Liver (tissue), 8 donors: ENCODE measurements at regions not wholly inside any gene's neighbourhood (a gene's known extent, or its start where the extent isn't known, plus 50 kb on each side); places are given as distances from the start of the nearest gene placed in this dataset.

Experiments
- DNase-seq: peaks from one replicate; pipeline ENCODE4 v3.0.0-alpha.2; 2017; ENCODE audit warnings: low spot score
- H3K27ac ChIP-seq, 2 donors: one replicate each; pipeline ENCODE4 v1.7.0; 2013; ENCODE audit warnings: inconsistent platforms in 2 of 2, low read length in 2 of 2, control low read depth in 1 of 2, low read depth in 1 of 2, mild to moderate bottlenecking in 1 of 2
- H3K27me3 ChIP-seq, 4 donors: one replicate each; pipeline versions ENCODE4 v1.6.1 to v1.7.0; 2013; ENCODE audit warnings: low read length in 3 of 4, inconsistent platforms in 1 of 4, mild to moderate bottlenecking in 1 of 4, moderate library complexity in 1 of 4; ENCODE audit not compliant: control insufficient read depth in 4 of 4, insufficient read depth in 4 of 4
- H3K36me3 ChIP-seq, 4 donors: one replicate each; pipeline versions ENCODE4 v1.6.1 to v1.7.0; 2013; ENCODE audit warnings: low read length in 3 of 4, mild to moderate bottlenecking in 3 of 4, low read depth in 1 of 4, moderate library complexity in 1 of 4; ENCODE audit not compliant: control insufficient read depth in 4 of 4, insufficient read depth in 3 of 4
- H3K4me1 ChIP-seq, 4 donors: one replicate each; pipeline versions ENCODE4 v1.6.1 to v1.7.0; 2013; ENCODE audit warnings: low read length in 3 of 4, mild to moderate bottlenecking in 3 of 4, moderate library complexity in 1 of 4; ENCODE audit not compliant: control insufficient read depth in 4 of 4, insufficient read depth in 4 of 4
- H3K4me3 ChIP-seq, 3 donors: one replicate each; pipeline versions ENCODE4 v1.6.1 to v1.7.0; 2013; ENCODE audit warnings: low read length in 3 of 3, control low read depth in 1 of 3, low read depth in 1 of 3, mild to moderate bottlenecking in 1 of 3
- H3K9ac ChIP-seq, 2 donors: one replicate each; pipeline ENCODE4 v1.7.0; 2013; ENCODE audit warnings: low read length in 2 of 2, mild to moderate bottlenecking in 2 of 2, moderate library complexity in 2 of 2, control low read depth in 1 of 2, low read depth in 1 of 2
- H3K9me3 ChIP-seq, 4 donors: one replicate each; pipeline versions ENCODE4 v1.6.1 to v1.7.0; 2013; ENCODE audit warnings: low read length in 3 of 4; ENCODE audit not compliant: control insufficient read depth in 4 of 4
- EGR1 ChIP-seq, 2 donors: IDR thresholded peaks; 2 replicates each; pipeline ENCODE4 v1.6.1; 2016 to 2018; ENCODE audit warnings: antibody characterized with exemption in 2 of 2, low read depth in 2 of 2
- FOXA1 ChIP-seq: IDR thresholded peaks from 2 replicates; pipeline ENCODE4 v1.6.1; 2016; ENCODE audit warnings: antibody characterized with exemption
- FOXA2 ChIP-seq: IDR thresholded peaks from 2 replicates; pipeline ENCODE4 v1.6.1; 2016; ENCODE audit warnings: antibody characterized with exemption
- GABPA ChIP-seq, 2 donors: IDR thresholded peaks in 1 of 2; conservative IDR thresholded peaks in 1 of 2; 2 replicates each; pipeline ENCODE4 v1.6.1; 2016; ENCODE audit warnings: antibody characterized with exemption in 2 of 2, mild to moderate bottlenecking in 1 of 2, moderate library complexity in 1 of 2
- HNF4A ChIP-seq, 2 donors: conservative IDR thresholded peaks; 2 replicates each; pipeline ENCODE4 v1.6.1; 2016; ENCODE audit warnings: antibody characterized with exemption in 2 of 2, mild to moderate bottlenecking in 2 of 2
- JUND ChIP-seq, 2 donors: IDR thresholded peaks; 2 replicates each; pipeline ENCODE4 v1.6.1; 2016; ENCODE audit warnings: antibody characterized with exemption in 2 of 2
- NR2F2 ChIP-seq: IDR thresholded peaks from 2 replicates; pipeline ENCODE4 v1.6.1; 2016; ENCODE audit warnings: antibody characterized with exemption
- RAD21 ChIP-seq, 2 donors: IDR thresholded peaks; 2 replicates each; pipeline ENCODE4 v1.6.1; 2016; ENCODE audit warnings: antibody characterized with exemption in 2 of 2, mild to moderate bottlenecking in 2 of 2
- RXRA ChIP-seq, 2 donors: IDR thresholded peaks; 2 replicates each; pipeline ENCODE4 v1.6.1; 2017 to 2018; ENCODE audit warnings: antibody characterized with exemption in 2 of 2, mild to moderate bottlenecking in 1 of 2
- SP1 ChIP-seq: IDR thresholded peaks from 2 replicates; pipeline ENCODE4 v1.6.1; 2018; ENCODE audit warnings: antibody characterized with exemption, mild to moderate bottlenecking
- YY1 ChIP-seq: IDR thresholded peaks from 2 replicates; pipeline ENCODE4 v1.6.1; 2016; ENCODE audit warnings: antibody characterized with exemption, mild to moderate bottlenecking
- WGBS: extraction: QIAGEN DNeasy Blood & Tissue Kit; methylation state at CpG from one replicate; pipeline ENCODE4 v1.1.7; 2013; 5-methylcytosine and 5-hydroxymethylcytosine counted together
- TF ChIP-seq, protein P1 (sequence below): IDR thresholded peaks from 2 replicates; pipeline ENCODE4 v1.6.1; 2016; ENCODE audit warnings: antibody characterized with exemption, mild to moderate bottlenecking
- TF ChIP-seq, protein P2 (sequence below): IDR thresholded peaks from 2 replicates; pipeline ENCODE4 v1.6.1; 2016; ENCODE audit warnings: antibody characterized with exemption
- TF ChIP-seq, protein P3 (sequence below): IDR thresholded peaks from 2 replicates; pipeline ENCODE4 v1.6.1; 2016; ENCODE audit warnings: antibody characterized with exemption
- TF ChIP-seq, protein P4 (sequence below): fragments of 150-350 bp; IDR thresholded peaks from 2 replicates; pipeline ENCODE4 v1.5.1; 2017; ENCODE audit warnings: improper control_type of control experiment, low read depth, low read length; ENCODE audit not compliant: missing input control
- TF ChIP-seq, protein P5 (sequence below): IDR thresholded peaks from 2 replicates; pipeline ENCODE4 v1.6.1; 2016; ENCODE audit warnings: antibody characterized with exemption
- donor health status: healthy.
- donor health status: healthy.
- donor health status: healthy.
- donor health status: healthy.
- donor health status: healthy.

DNA sequence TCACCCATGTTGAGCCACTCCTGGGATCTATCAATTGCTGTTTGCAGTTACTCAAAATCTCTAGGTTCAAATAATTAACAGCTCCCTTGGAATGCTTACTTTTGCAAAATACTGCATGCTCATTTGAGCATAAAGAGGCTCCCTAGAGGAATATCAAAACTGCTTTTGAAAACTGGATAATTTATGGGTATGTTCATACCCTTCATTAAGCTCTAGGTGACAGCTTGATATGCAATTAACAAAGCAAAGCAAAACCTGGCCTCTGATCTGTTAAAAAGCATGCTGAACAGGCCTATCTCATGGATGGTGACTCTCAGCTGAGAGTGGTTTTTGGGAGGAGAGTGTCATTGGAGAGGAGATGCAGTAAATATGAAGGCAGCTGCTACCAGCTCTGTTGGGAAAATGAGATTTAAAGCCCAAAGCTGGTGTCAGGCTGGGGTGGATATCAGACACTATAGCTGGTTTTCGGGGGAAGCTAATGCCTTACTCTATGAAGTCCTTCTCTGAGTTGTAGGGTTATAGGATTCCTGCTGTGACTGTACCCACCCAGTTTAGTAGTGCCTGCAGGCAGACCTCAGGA lies 110.9 kb downstream of the RASSF10 start (continued):
- TF ChIP-seq, protein P1, sequence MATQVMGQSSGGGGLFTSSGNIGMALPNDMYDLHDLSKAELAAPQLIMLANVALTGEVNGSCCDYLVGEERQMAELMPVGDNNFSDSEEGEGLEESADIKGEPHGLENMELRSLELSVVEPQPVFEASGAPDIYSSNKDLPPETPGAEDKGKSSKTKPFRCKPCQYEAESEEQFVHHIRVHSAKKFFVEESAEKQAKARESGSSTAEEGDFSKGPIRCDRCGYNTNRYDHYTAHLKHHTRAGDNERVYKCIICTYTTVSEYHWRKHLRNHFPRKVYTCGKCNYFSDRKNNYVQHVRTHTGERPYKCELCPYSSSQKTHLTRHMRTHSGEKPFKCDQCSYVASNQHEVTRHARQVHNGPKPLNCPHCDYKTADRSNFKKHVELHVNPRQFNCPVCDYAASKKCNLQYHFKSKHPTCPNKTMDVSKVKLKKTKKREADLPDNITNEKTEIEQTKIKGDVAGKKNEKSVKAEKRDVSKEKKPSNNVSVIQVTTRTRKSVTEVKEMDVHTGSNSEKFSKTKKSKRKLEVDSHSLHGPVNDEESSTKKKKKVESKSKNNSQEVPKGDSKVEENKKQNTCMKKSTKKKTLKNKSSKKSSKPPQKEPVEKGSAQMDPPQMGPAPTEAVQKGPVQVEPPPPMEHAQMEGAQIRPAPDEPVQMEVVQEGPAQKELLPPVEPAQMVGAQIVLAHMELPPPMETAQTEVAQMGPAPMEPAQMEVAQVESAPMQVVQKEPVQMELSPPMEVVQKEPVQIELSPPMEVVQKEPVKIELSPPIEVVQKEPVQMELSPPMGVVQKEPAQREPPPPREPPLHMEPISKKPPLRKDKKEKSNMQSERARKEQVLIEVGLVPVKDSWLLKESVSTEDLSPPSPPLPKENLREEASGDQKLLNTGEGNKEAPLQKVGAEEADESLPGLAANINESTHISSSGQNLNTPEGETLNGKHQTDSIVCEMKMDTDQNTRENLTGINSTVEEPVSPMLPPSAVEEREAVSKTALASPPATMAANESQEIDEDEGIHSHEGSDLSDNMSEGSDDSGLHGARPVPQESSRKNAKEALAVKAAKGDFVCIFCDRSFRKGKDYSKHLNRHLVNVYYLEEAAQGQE = no peak
- no peak for TF ChIP-seq JUND (IDR thresholded peaks at IDR 0.05)
- no peak for TF ChIP-seq FOXA1

DNA sequence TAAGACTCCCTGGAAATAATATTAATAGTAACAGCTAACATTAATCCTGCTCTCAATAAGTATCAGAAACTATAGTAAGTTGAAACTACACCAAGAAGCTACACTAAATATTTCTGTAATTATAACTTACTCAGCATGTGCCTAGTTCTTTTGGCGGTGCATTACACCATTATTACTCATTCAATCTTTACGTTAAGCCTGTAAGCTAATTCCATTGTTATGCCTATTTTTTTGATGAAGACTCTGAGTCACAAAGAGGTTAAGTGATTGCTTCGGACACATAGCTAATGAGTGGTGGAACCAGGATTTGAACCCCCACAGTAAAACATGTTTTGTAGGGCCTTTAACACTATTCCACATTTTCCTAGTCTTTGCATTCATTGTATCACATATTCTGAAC lies 111.6 kb downstream of the RASSF10 start:
- no peak for DNase-seq
- H3K36me3 ChIP-seq = no peaks in the 10 kb centered on the region
- peaks cover 0 to 7% (median under 1%) of the 10 kb centered on the region in 4 donors for H3K9me3 ChIP-seq
- H3K4me1 ChIP-seq = no peaks in the 10 kb centered on the region
- no peak overlapping the region for H3K4me3 ChIP-seq
- TF ChIP-seq, protein P2, sequence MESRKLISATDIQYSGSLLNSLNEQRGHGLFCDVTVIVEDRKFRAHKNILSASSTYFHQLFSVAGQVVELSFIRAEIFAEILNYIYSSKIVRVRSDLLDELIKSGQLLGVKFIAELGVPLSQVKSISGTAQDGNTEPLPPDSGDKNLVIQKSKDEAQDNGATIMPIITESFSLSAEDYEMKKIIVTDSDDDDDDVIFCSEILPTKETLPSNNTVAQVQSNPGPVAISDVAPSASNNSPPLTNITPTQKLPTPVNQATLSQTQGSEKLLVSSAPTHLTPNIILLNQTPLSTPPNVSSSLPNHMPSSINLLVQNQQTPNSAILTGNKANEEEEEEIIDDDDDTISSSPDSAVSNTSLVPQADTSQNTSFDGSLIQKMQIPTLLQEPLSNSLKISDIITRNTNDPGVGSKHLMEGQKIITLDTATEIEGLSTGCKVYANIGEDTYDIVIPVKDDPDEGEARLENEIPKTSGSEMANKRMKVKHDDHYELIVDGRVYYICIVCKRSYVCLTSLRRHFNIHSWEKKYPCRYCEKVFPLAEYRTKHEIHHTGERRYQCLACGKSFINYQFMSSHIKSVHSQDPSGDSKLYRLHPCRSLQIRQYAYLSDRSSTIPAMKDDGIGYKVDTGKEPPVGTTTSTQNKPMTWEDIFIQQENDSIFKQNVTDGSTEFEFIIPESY = no peak
- TF ChIP-seq, protein P1 = no peak
- TF ChIP-seq, protein P3, sequence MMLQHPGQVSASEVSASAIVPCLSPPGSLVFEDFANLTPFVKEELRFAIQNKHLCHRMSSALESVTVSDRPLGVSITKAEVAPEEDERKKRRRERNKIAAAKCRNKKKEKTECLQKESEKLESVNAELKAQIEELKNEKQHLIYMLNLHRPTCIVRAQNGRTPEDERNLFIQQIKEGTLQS = no peak
- TF ChIP-seq JUND (IDR thresholded peaks at IDR 0.05) (no peak), RAD21 (IDR thresholded peaks at IDR 0.05) (no peak), HNF4A (conservative IDR thresholded peaks at IDR 0.05) (no peak), GABPA (IDR thresholded peaks at IDR 0.05 in 1 of 2, conservative IDR thresholded peaks at IDR 0.05 in 1 of 2) (no peak), SP1 (no peak), NR2F2 (no peak), RXRA (IDR thresholded peaks at IDR 0.05) (no peak), FOXA1 (no peak), EGR1 (IDR thresholded peaks at IDR 0.05; ENCODE audit: low read depth in 2 of 2) (no peak), FOXA2 (no peak), YY1 (no peak)
- TF ChIP-seq, protein P4, sequence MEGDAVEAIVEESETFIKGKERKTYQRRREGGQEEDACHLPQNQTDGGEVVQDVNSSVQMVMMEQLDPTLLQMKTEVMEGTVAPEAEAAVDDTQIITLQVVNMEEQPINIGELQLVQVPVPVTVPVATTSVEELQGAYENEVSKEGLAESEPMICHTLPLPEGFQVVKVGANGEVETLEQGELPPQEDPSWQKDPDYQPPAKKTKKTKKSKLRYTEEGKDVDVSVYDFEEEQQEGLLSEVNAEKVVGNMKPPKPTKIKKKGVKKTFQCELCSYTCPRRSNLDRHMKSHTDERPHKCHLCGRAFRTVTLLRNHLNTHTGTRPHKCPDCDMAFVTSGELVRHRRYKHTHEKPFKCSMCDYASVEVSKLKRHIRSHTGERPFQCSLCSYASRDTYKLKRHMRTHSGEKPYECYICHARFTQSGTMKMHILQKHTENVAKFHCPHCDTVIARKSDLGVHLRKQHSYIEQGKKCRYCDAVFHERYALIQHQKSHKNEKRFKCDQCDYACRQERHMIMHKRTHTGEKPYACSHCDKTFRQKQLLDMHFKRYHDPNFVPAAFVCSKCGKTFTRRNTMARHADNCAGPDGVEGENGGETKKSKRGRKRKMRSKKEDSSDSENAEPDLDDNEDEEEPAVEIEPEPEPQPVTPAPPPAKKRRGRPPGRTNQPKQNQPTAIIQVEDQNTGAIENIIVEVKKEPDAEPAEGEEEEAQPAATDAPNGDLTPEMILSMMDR = no peak
- TF ChIP-seq, protein P5, sequence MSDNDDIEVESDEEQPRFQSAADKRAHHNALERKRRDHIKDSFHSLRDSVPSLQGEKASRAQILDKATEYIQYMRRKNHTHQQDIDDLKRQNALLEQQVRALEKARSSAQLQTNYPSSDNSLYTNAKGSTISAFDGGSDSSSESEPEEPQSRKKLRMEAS = no peak
- 63% methylated on average over 3 of the region's 3 CpGs for WGBS
- no peaks in the 10 kb centered on the region for H3K27me3 ChIP-seq
- H3K27ac ChIP-seq = no peak overlapping the region
- H3K9ac ChIP-seq = no peak overlapping the region
